ENCODE measurements at regions not wholly inside any gene's neighbourhood (a gene's known extent, or its start where the extent isn't known, plus 50 kb on each side); places are given as distances from the start of the nearest gene placed in this dataset.
"Not testable (repeated sequence)": the region's sequence is repeated elsewhere in the genome, so short reads cannot be mapped to it uniquely, and the experiment has no call there.

GRCh38 chr4:81806485-81806884 lies 334.8 kb upstream of the RASGEF1B start:
- DNase-seq = no peak

- no peak for DNase-seq
Measured at GRCh38 chr4:81804849-81805248, 333.1 kb upstream of the RASGEF1B start.

- DNase-seq = no peak
Measured at GRCh38 chr4:81802285-81802846, 330.7 kb upstream of the RASGEF1B start.

GRCh38 chr4:81799371-81799770 lies 327.7 kb upstream of the RASGEF1B start:
- no peak for DNase-seq

GRCh38 chr4:81796790-81797528 lies 325.3 kb upstream of the RASGEF1B start:
- DNase-seq = no peak

- no peak for DNase-seq
Measured at GRCh38 chr4:81792521-81792920, 320.8 kb upstream of the RASGEF1B start.

- DNase-seq = no peak
Measured at GRCh38 chr4:81790477-81790876, 318.8 kb upstream of the RASGEF1B start.

- no peak for DNase-seq
Measured at GRCh38 chr4:81789741-81790399, 318.2 kb upstream of the RASGEF1B start.

GRCh38 chr4:81789158-81789557 lies 317.5 kb upstream of the RASGEF1B start:
- no peak for DNase-seq

GRCh38 chr4:81786766-81787165 lies 315.1 kb upstream of the RASGEF1B start:
- no peak for DNase-seq

- DNase-seq = no peak
Measured at GRCh38 chr4:81786063-81786763, 314.5 kb upstream of the RASGEF1B start.

GRCh38 chr4:81785338-81785737 lies 313.6 kb upstream of the RASGEF1B start:
- DNase-seq = no peak

- DNase-seq = no peak
Measured at GRCh38 chr4:81783558-81783957, 311.9 kb upstream of the RASGEF1B start.

- no peak for DNase-seq
Measured at GRCh38 chr4:81781799-81782198, 310.1 kb upstream of the RASGEF1B start.

- not testable (repeated sequence) for DNase-seq
Measured at GRCh38 chr4:81777718-81778117, 306.0 kb upstream of the RASGEF1B start.

- no peak for DNase-seq
Measured at GRCh38 chr4:81776794-81777193, 305.1 kb upstream of the RASGEF1B start.

- no peak for DNase-seq
Measured at GRCh38 chr4:81773557-81773956, 301.9 kb upstream of the RASGEF1B start.

GRCh38 chr4:81771721-81772120 lies 300.0 kb upstream of the RASGEF1B start:
- no peak for DNase-seq

- no peak for DNase-seq
Measured at GRCh38 chr4:81769244-81769643, 297.5 kb upstream of the RASGEF1B start.

- DNase-seq = no peak
Measured at GRCh38 chr4:81758574-81759264, 287.0 kb upstream of the RASGEF1B start.

- DNase-seq = peak in 1 of 2 experiments; percentile 46
Measured at GRCh38 chr4:81757691-81758090, 286.0 kb upstream of the RASGEF1B start.

GRCh38 chr4:81756973-81757372 lies 285.3 kb upstream of the RASGEF1B start:
- DNase-seq = no peak

GRCh38 chr4:81756042-81756441 lies 284.3 kb upstream of the RASGEF1B start:
- no peak for DNase-seq

Data from NCI-H2081 (cell line).